GM23248 (cell line): ENCODE measurements at regions not wholly inside any gene's neighbourhood (a gene's known extent, or its start where the extent isn't known, plus 50 kb on each side); places are given as distances from the start of the nearest gene placed in this dataset.
A peak's percentile ranks its signal among the peaks of the same experiment; 100 is the strongest.

ENCODE experiments used
- DNase-seq: peaks from one replicate; pipeline ENCODE4 v3.0.0-alpha.2; 2015
- H2AFZ ChIP-seq: fragments of 200-600 bp; sonication (generic); 2 replicates; pipeline ENCODE4 v1.6.1; 2016; ENCODE audit warnings: antibody characterized with exemption
- H3F3A ChIP-seq: fragments of 200-600 bp; sonication (generic); 2 replicates; pipeline ENCODE4 v1.6.1; 2016; ENCODE audit warnings: mild to moderate bottlenecking, antibody characterized with exemption, mixed run types; ENCODE audit not compliant: insufficient read depth
- H3K27ac ChIP-seq: fragments of 200-600 bp; sonication (generic); 2 replicates; pipeline ENCODE4 v1.5.1; 2016; ENCODE audit warnings: mild to moderate bottlenecking
- H3K27me3 ChIP-seq: fragments of 200-600 bp; sonication (generic); replicated peaks from 2 replicates; pipeline ENCODE4 v1.6.1; 2016; ENCODE audit warnings: mild to moderate bottlenecking; ENCODE audit not compliant: insufficient read depth
- H3K36me3 ChIP-seq: fragments of 200-600 bp; sonication (generic); 2 replicates; pipeline ENCODE4 v1.6.1; 2016; ENCODE audit warnings: low read depth, mild to moderate bottlenecking
- H3K4me1 ChIP-seq: fragments of 200-600 bp; sonication (generic); 2 replicates; pipeline ENCODE4 v1.6.1; 2016; ENCODE audit warnings: mild to moderate bottlenecking; ENCODE audit not compliant: insufficient read depth
- H3K4me2 ChIP-seq: fragments of 200-600 bp; sonication (generic); one replicate; pipeline ENCODE4 v1.6.1; 2016; ENCODE audit warnings: mild to moderate bottlenecking; ENCODE audit not compliant: unreplicated experiment
- H3K4me3 ChIP-seq: fragments of 200-600 bp; sonication (generic); 2 replicates; pipeline ENCODE4 v1.5.1; 2016; ENCODE audit warnings: mild to moderate bottlenecking
- H3K79me2 ChIP-seq: fragments of 200-600 bp; sonication (generic); 2 replicates; pipeline ENCODE4 v1.6.1; 2016; ENCODE audit warnings: mild to moderate bottlenecking; ENCODE audit not compliant: insufficient read depth
- H3K9ac ChIP-seq: fragments of 200-600 bp; sonication (generic); 2 replicates; pipeline ENCODE4 v1.6.1; 2016; ENCODE audit warnings: mild to moderate bottlenecking
- H3K9me2 ChIP-seq: fragments of 200-600 bp; sonication (generic); 2 replicates; pipeline ENCODE4 v1.6.1; 2016; ENCODE audit warnings: mixed run types, mild to moderate bottlenecking, moderate library complexity; ENCODE audit not compliant: insufficient read depth
- H3K9me3 ChIP-seq: fragments of 200-600 bp; sonication (generic); one replicate; pipeline ENCODE4 v1.6.1; 2017; ENCODE audit warnings: low read depth
- H4K20me1 ChIP-seq: fragments of 200-600 bp; sonication (generic); 2 replicates; pipeline ENCODE4 v1.6.0; 2016; ENCODE audit not compliant: insufficient read depth
- EZH2 ChIP-seq: fragments of 200-600 bp; sonication (generic); IDR thresholded peaks from 2 replicates; pipeline ENCODE4 v1.6.1; 2018; ENCODE audit warnings: antibody characterized with exemption, mild to moderate bottlenecking; ENCODE audit not compliant: insufficient read depth, poor library complexity, severe bottlenecking
- EZH2phosphoT487 ChIP-seq: fragments of 200-600 bp; sonication (generic); IDR thresholded peaks from 2 replicates; pipeline ENCODE4 v1.6.1; 2018; ENCODE audit warnings: antibody characterized with exemption, moderate library complexity, mild to moderate bottlenecking, low read depth; ENCODE audit not compliant: insufficient read depth
- WGBS, 2 experiments: methylation state at CpG; one replicate each; pipeline ENCODE4 v1.1.6; 2015 to 2017; ENCODE audit warnings: low lambda C conversion rate in 2 of 2, low coverage in 1 of 2; ENCODE audit errors: missing lambda C conversion rate in 2 of 2; 5-methylcytosine and 5-hydroxymethylcytosine counted together
- in situ Hi-C: fragments of 300-500 bp; cut with MboI; formaldehyde crosslinking; loops from 2 replicates; pipeline ENCODE4 v1.15.0; 2020

DNA sequence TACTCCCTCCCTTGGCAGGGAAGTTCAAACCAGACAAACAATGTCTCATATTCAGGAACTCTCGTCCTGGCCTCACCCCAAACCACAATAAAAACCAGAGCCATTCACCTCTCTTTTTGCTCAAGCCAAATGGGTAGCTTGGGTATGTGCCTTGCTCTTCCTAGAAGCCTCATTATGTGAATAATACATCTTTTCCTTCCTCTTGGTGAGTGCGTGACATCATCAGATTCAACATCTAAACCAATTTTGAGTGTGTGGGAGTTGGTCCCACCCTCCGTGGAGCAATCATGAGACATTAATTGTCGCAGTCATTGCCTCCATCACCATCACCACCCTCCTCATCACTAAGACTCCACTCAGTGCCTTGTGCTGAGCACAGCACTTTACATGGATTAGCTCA, 482.9 kb downstream of the PTPRU start:
- Histone ChIP-seq H2AFZ (no peak overlapping the region), H3K79me2 (no peaks in the 10 kb centered on the region), H3K9me3 (no peaks in the 10 kb centered on the region), H3K27me3 (no peaks in the 10 kb centered on the region; the same call in none of the 2 replicates), H3K27ac (no peak overlapping the region), H3K4me3 (no peak overlapping the region), H3K4me1 (no peaks in the 10 kb centered on the region), H3F3A (peaks cover 6% of the 10 kb centered on the region; the same call in 1 of the 2 replicates), H3K9me2 (no peaks in the 10 kb centered on the region), H4K20me1 (no peaks in the 10 kb centered on the region), H3K4me2 (no peak overlapping the region), H3K9ac (no peak overlapping the region), H3K36me3 (no peaks in the 10 kb centered on the region)
- 6 to 13% methylated on average over 4 of the region's 4 CpGs for WGBS, 2 experiments
- TF ChIP-seq EZH2phosphoT487 (peak; percentile 73; the same call in 1 of the 2 replicates), EZH2 (no peak)
- in situ Hi-C loops = no loop called here
- peak; percentile 72 for DNase-seq

DNA sequence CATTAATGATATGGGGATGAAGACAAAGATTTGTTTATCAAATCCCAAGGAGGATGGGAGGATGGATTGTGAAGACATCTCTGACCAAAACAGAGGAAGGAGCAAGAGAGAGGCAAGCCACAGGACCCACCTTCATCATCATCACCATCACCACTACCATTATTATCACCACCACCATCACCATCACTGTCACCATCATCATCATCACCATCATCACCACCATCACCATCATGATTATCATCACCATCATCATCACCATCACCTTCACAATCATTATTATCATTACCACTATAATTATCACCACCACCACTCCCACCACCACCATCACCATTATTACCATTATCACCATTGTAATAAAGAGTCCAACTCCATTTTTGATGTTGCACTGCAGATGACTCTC, 482.5 kb downstream of the PTPRU start:
- no peak overlapping the region for H3K9ac ChIP-seq
- no peak overlapping the region for H3K27ac ChIP-seq
- in situ Hi-C loops = no loop called here
- no peak overlapping the region for H2AFZ ChIP-seq
- no peak for DNase-seq
- H3K4me3 ChIP-seq = no peak overlapping the region
- no peak overlapping the region for H3K4me2 ChIP-seq
- no peaks in the 10 kb centered on the region for H3K9me3 ChIP-seq
- no peak for TF ChIP-seq EZH2phosphoT487
- H3K36me3 ChIP-seq = no peaks in the 10 kb centered on the region
- no peaks in the 10 kb centered on the region for H3K79me2 ChIP-seq
- H4K20me1 ChIP-seq = no peaks in the 10 kb centered on the region
- peaks cover 3% of the 10 kb centered on the region for H3K4me1 ChIP-seq
- H3K9me2 ChIP-seq = no peaks in the 10 kb centered on the region
- H3K27me3 ChIP-seq = no peaks in the 10 kb centered on the region; the same call in none of the 2 replicates
- H3F3A ChIP-seq = peaks cover 6% of the 10 kb centered on the region; the same call in 1 of the 2 replicates

DNA sequence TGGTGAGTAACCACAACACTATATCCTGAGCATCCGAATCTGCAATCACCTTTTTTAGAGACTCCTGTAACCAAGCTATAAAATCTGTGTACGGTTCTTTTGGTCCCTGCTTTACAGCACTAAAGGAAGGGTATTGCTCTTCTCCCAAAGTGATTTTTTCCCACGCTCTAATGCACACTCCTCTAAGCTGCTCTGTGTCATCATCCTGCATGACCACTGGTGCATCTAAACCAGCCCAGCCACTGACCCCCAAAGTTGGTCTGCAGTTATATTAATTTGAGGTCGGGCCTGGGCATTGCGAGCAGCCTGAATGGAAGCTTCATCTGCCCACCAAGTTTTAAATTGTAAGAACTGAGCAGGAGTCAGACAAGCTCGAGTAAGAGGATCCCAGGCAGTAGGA, 480.0 kb downstream of the PTPRU start:
- no peaks in the 10 kb centered on the region for H3K79me2 ChIP-seq
- TF ChIP-seq EZH2phosphoT487 (no peak), EZH2 (no peak)
- H2AFZ ChIP-seq = no peak overlapping the region
- H3K9me3 ChIP-seq = no peaks in the 10 kb centered on the region
- no peak overlapping the region for H3K9ac ChIP-seq
- no peak overlapping the region for H3K4me3 ChIP-seq
- no peaks in the 10 kb centered on the region for H3K9me2 ChIP-seq
- H3K27me3 ChIP-seq = no peaks in the 10 kb centered on the region; the same call in none of the 2 replicates
- H3K4me2 ChIP-seq = no peak overlapping the region
- peaks cover 17% of the 10 kb centered on the region for H3F3A ChIP-seq
- no peak for DNase-seq
- no peaks in the 10 kb centered on the region for H3K36me3 ChIP-seq
- in situ Hi-C loops = no loop called here
- H3K4me1 ChIP-seq = peaks cover 20% of the 10 kb centered on the region
- H4K20me1 ChIP-seq = no peaks in the 10 kb centered on the region
- no peak overlapping the region for H3K27ac ChIP-seq
- WGBS, 2 experiments = 51 to 54% methylated on average over 6 of the region's 6 CpGs

DNA sequence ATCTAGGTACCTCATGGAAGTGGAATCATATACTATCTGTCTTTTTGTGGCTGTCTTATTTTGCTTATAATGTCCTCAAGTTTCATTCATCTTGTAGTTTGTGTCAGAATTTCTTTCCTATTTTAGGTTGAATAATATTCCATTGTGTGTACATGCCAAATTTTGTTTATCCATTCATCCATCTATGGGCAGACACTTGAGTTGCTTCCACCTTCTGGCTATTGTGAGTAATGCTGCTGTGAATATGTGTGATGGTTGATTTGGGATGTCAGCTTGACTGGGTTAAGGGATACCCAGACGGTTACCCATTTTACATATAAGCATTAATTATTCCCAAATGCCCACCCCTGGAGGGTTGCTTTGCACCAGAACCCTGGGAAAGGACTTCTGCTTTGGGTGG, 477.5 kb downstream of the PTPRU start:
- Histone ChIP-seq H3K4me2 (peak overlapping the region; percentile 7), H3F3A (peaks cover 30% of the 10 kb centered on the region), H3K4me1 (peaks cover 40% of the 10 kb centered on the region), H3K79me2 (no peaks in the 10 kb centered on the region), H3K9me2 (no peaks in the 10 kb centered on the region), H3K9me3 (no peaks in the 10 kb centered on the region), H2AFZ (no peak overlapping the region), H3K27me3 (no peaks in the 10 kb centered on the region), H4K20me1 (no peaks in the 10 kb centered on the region), H3K27ac (no peak overlapping the region), H3K36me3 (no peaks in the 10 kb centered on the region), H3K4me3 (no peak overlapping the region), H3K9ac (no peak overlapping the region)
- WGBS, 2 experiments = 8 to 32% methylated on average over 1 of the region's 1 CpG
- in situ Hi-C loops = no loop called here
- DNase-seq = peak; percentile 42
- TF ChIP-seq EZH2phosphoT487 = no peak
- no peak for TF ChIP-seq EZH2

DNA sequence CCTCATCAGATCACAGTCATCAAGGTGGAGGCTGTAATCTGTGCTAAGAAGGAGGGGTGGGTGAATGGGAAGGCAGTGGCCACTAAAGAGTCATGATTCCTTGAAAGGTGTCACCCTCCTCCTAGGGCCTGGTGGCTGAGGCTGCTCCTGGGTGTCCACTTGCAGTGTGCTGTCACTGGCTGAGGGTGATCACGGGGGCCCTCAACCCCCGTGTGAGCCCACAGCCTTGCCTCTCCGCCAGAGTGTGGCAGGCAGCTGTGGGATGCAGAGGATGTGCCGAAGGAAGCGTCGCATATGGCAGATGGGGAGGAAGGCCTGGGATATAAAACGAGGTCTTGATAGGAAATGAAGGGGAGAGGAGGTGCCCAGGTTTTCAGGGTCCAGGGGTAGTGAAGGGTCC, 476.5 kb downstream of the PTPRU start:
- H3K4me2 ChIP-seq = no peak overlapping the region
- WGBS, 2 experiments = 46 to 52% methylated on average over 7 of the region's 7 CpGs

More for the DNA sequence above, 476.5 kb downstream of the PTPRU start:
- Histone ChIP-seq H4K20me1 (no peaks in the 10 kb centered on the region), H3K36me3 (no peaks in the 10 kb centered on the region), H3F3A (peaks cover 41% of the 10 kb centered on the region), H3K79me2 (no peaks in the 10 kb centered on the region), H3K27ac (no peak overlapping the region), H3K9me2 (no peaks in the 10 kb centered on the region), H3K9me3 (no peaks in the 10 kb centered on the region), H3K4me3 (no peak overlapping the region), H2AFZ (no peak overlapping the region), H3K4me1 (peaks cover 51% of the 10 kb centered on the region), H3K27me3 (no peaks in the 10 kb centered on the region), H3K9ac (no peak overlapping the region)
- no peak for TF ChIP-seq EZH2phosphoT487
- TF ChIP-seq EZH2 = no peak
- no peak for DNase-seq
- in situ Hi-C loops = no loop called here
